ENCODE measurements at regions not wholly inside any gene's neighbourhood (a gene's known extent, or its start where the extent isn't known, plus 50 kb on each side); places are given as distances from the start of the nearest gene placed in this dataset.

DNA sequence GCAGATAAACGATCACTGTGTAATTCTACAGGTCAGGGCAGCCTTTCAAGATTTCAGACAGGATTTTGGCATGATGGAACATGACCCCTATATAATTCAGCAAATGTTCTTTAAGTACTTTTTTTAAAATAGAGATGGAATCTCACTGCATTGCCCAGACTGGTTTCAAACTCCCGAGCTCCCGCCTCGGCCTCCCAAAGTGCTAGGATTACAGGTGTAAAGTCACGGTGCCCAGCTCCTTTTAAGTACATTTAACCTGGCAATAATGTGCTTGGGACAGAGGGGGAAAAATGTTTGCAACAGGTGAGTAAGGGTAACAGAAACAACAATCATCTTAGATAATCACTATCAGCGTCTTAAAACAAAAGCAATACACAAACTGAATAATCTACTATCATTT, 66.5 kb upstream of the PSMD7 start:
- TF ChIP-seq EZH2 (IDR thresholded peaks at IDR 0.05; ENCODE audit: borderline replicate concordance) (no peak), CTCF (IDR thresholded peaks at IDR 0.05; ENCODE audit: poor library complexity) (no peak)
